Natural killer cell (primary cell): ENCODE measurements at regions not wholly inside any gene's neighbourhood (a gene's known extent, or its start where the extent isn't known, plus 50 kb on each side); places are given as distances from the start of the nearest gene placed in this dataset.

ENCODE experiments used
- ATAC-seq, 3 donors: fragments of 150-1000 bp in 2 of 3; fragments of 200-7000 bp in 1 of 3; cut with Tn5 transposase; 1 replicate in 1 of 3; 2 replicates in 2 of 3; pipeline ENCODE4 v1.10.0; 2021; ENCODE audit warnings: mild to moderate bottlenecking in 2 of 3, moderate library complexity in 2 of 3
- DNase-seq, 2 donors: peaks; one replicate each; pipeline versions ENCODE4 v3.0.0 to v3.0.0-alpha.2; 2013 to 2021; ENCODE audit warnings: mixed read lengths in 1 of 2
- H3K27ac ChIP-seq: one replicate; pipeline ENCODE4 v1.5.1; 2013; ENCODE audit warnings: mild to moderate bottlenecking, low read length
- H3K27me3 ChIP-seq: one replicate; pipeline ENCODE4 v1.6.1; 2013; ENCODE audit warnings: low read length; ENCODE audit not compliant: control insufficient read depth, insufficient read depth
- H3K36me3 ChIP-seq: one replicate; pipeline ENCODE4 v1.6.1; 2013; ENCODE audit warnings: low read length; ENCODE audit not compliant: control insufficient read depth, insufficient read depth
- H3K4me1 ChIP-seq: one replicate; pipeline ENCODE4 v1.6.1; 2013; ENCODE audit warnings: low read length; ENCODE audit not compliant: control insufficient read depth, insufficient read depth
- H3K4me3 ChIP-seq: one replicate; pipeline ENCODE4 v1.5.1; 2013; ENCODE audit warnings: low read length
- H3K9me3 ChIP-seq: one replicate; pipeline ENCODE4 v1.6.1; 2013; ENCODE audit warnings: low read length; ENCODE audit not compliant: control insufficient read depth, insufficient read depth
- H3K27ac Mint-ChIP-seq, 2 donors: one replicate each; pipeline ENCODE4 v1.8.0; 2022; ENCODE audit warnings: mild to moderate bottlenecking in 2 of 2, mixed read lengths in 2 of 2, moderate library complexity in 1 of 2
- H3K27me3 Mint-ChIP-seq, 2 donors: one replicate each; pipeline ENCODE4 v1.8.0; 2022; ENCODE audit warnings: low read depth in 2 of 2, mixed read lengths in 2 of 2
- H3K36me3 Mint-ChIP-seq: one replicate; pipeline ENCODE4 v1.8.0; 2022; ENCODE audit warnings: mixed read lengths
- H3K4me1 Mint-ChIP-seq, 2 donors: one replicate each; pipeline ENCODE4 v1.8.0; 2022; ENCODE audit warnings: mixed read lengths in 2 of 2
- H3K4me3 Mint-ChIP-seq: one replicate; pipeline ENCODE4 v1.8.0; 2022; ENCODE audit warnings: mild to moderate bottlenecking, moderate library complexity, mixed read lengths
- H3K9me3 Mint-ChIP-seq, 2 donors: one replicate each; pipeline ENCODE4 v1.8.0; 2022; ENCODE audit warnings: mixed read lengths in 2 of 2
- WGBS: methylation state at CpG from one replicate; pipeline ENCODE4 v1.1.7; 2013; ENCODE audit warnings: missing lambda C conversion rate; ENCODE audit not compliant: insufficient coverage; 5-methylcytosine and 5-hydroxymethylcytosine counted together
- intact Hi-C: fragments of 100-400 bp; cut with micrococcal nuclease; formaldehyde crosslinking; loops from one replicate; pipeline ENCODE4 v1.14.2; 2022
- TF ChIP-seq, protein P1 (sequence below): fragments of 200-600 bp; IDR thresholded peaks from one replicate; pipeline ENCODE4 v1.8.0; 2022; ENCODE audit warnings: antibody characterized with exemption

DNA sequence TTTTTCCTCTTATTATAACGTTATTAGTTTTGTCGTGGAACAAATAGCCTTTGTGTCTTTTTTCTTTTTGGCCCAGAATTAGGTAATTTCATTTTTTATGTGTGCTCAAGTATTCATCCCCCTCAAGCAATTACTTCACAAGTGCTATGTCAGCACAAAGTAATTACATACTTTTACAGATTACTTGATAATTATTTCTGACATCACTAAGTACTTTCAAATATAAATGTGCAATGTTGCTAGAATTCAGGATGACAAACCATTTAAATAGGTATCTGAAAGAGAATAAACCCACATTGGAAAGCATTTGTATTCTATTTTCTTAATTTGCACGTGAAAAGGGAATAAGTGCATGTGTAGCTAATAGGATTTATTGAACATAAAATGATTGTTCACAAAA, 238.2 kb downstream of the CDH7 start:
- intact Hi-C loops, result no loop called here
- Histone ChIP-seq H3K9me3 (no peaks in the 10 kb centered on the region), H3K36me3 (no peaks in the 10 kb centered on the region), H3K27me3 (no peaks in the 10 kb centered on the region), H3K27ac (no peak overlapping the region), H3K4me3 (no peak overlapping the region), H3K4me1 (no peaks in the 10 kb centered on the region)
- 79% methylated on average over 3 of the region's 3 CpGs for WGBS
- Mint-ChIP-seq H3K27me3 (no peaks in the 10 kb centered on the region), H3K4me3 (no peak overlapping the region), H3K36me3 (no peaks in the 10 kb centered on the region), H3K9me3 (peaks cover 2 to 3% of the 10 kb centered on the region in 2 donors), H3K4me1 (peaks cover 0 to 6% of the 10 kb centered on the region in 2 donors), H3K27ac (no peak overlapping the region)
- TF ChIP-seq, protein P1, sequence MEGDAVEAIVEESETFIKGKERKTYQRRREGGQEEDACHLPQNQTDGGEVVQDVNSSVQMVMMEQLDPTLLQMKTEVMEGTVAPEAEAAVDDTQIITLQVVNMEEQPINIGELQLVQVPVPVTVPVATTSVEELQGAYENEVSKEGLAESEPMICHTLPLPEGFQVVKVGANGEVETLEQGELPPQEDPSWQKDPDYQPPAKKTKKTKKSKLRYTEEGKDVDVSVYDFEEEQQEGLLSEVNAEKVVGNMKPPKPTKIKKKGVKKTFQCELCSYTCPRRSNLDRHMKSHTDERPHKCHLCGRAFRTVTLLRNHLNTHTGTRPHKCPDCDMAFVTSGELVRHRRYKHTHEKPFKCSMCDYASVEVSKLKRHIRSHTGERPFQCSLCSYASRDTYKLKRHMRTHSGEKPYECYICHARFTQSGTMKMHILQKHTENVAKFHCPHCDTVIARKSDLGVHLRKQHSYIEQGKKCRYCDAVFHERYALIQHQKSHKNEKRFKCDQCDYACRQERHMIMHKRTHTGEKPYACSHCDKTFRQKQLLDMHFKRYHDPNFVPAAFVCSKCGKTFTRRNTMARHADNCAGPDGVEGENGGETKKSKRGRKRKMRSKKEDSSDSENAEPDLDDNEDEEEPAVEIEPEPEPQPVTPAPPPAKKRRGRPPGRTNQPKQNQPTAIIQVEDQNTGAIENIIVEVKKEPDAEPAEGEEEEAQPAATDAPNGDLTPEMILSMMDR, result no peak
- ATAC-seq, result no peak
- DNase-seq, result no peak

DNA sequence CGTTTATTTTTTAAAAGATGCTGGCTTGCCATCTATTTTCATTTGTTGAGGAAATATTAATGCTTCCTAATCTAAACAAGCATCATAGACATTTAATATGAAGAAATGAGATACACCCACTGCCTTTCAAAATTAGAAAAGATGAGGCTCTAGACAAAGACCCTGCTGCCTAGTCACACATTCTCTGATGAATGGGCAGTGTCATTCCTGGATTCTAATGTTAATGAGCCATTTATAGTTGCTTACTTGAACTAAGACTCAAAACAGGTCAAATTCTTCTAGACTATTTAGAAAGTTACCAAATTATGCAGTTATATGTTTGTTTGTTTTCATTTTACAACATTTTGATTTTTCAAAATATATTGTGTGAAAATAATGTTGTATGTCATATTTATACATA, 237.6 kb downstream of the CDH7 start:
- Histone ChIP-seq H3K4me3 (no peak overlapping the region), H3K27me3 (no peaks in the 10 kb centered on the region), H3K9me3 (no peaks in the 10 kb centered on the region), H3K27ac (no peak overlapping the region), H3K4me1 (no peaks in the 10 kb centered on the region), H3K36me3 (no peaks in the 10 kb centered on the region)
- Mint-ChIP-seq H3K4me3 (no peak overlapping the region), H3K9me3 (peaks cover 2 to 3% of the 10 kb centered on the region in 2 donors), H3K27me3 (no peaks in the 10 kb centered on the region), H3K27ac (no peak overlapping the region), H3K36me3 (no peaks in the 10 kb centered on the region), H3K4me1 (peaks cover 0 to 6% of the 10 kb centered on the region in 2 donors)
- ATAC-seq (no peak), DNase-seq (no peak)
- TF ChIP-seq, protein P1, result no peak
- intact Hi-C loops, result no loop called here
- WGBS, result no CpG with 5 or more reads among the region's 1 CpG

DNA sequence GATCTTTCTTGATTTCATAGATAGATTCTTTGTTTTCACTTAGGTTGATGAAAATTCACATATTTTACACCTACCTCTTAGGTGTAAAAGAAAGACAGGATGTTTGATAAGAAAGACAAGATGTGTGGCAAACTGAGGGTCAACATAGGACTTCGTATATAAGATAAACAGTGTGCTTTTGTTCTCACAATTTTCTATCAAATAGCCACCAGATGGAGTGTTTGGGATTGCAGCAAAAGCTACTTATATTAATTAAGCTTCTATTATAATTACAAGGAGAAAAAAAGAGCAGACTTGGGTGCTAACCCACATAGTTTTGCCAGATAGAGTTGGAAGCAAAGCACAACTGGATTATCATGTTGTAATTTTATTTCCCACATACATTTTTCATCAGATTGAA, 232.9 kb downstream of the CDH7 start:
- DNase-seq, result no peak
- ATAC-seq, result no peak
- intact Hi-C loops, result no loop called here
- Mint-ChIP-seq H3K36me3 (no peaks in the 10 kb centered on the region), H3K27ac (no peak overlapping the region), H3K27me3 (no peaks in the 10 kb centered on the region), H3K4me3 (no peak overlapping the region), H3K9me3 (peaks cover 6 to 7% of the 10 kb centered on the region in 2 donors), H3K4me1 (no peaks in the 10 kb centered on the region)
- Histone ChIP-seq H3K9me3 (no peaks in the 10 kb centered on the region), H3K4me3 (no peak overlapping the region), H3K4me1 (no peaks in the 10 kb centered on the region), H3K36me3 (no peaks in the 10 kb centered on the region), H3K27ac (no peak overlapping the region), H3K27me3 (no peaks in the 10 kb centered on the region)
- TF ChIP-seq, protein P1, result no peak
- WGBS, result no CpG with 5 or more reads among the region's 1 CpG

DNA sequence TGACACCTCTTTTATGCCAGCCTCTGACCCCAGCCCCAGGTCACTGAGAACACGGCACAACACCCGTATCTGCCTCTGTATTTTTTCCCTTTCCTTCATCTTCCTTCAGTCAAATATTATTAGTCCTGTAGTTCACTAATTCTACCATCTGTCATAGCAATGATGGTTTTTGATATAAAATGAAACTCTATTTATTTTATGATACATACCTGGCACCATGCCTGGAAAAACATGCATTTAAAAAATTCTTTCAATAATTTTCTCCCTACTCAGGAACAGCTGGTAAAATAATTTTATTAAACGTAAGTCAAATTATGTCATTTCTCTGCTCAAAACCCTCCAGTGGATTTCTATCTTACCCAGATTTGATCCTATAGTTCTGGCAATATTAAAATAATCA, 224.7 kb downstream of the CDH7 start:
- no peak overlapping the region for H3K4me3 Mint-ChIP-seq
- H3K36me3 ChIP-seq, result no peaks in the 10 kb centered on the region
- H3K4me1 Mint-ChIP-seq, result no peaks in the 10 kb centered on the region
- no peaks in the 10 kb centered on the region for H3K27me3 Mint-ChIP-seq
- H3K9me3 Mint-ChIP-seq, result peaks cover 11% of the 10 kb centered on the region in 2 donors
- TF ChIP-seq, protein P1, result no peak
- H3K4me1 ChIP-seq, result no peaks in the 10 kb centered on the region
- H3K27me3 ChIP-seq, result no peaks in the 10 kb centered on the region
- DNase-seq (no peak), ATAC-seq (no peak)
- no peaks in the 10 kb centered on the region for H3K36me3 Mint-ChIP-seq
- WGBS, result 96% methylated on average over 2 of the region's 3 CpGs
- no peak overlapping the region for H3K27ac Mint-ChIP-seq
- intact Hi-C loops, result no loop called here
- H3K27ac ChIP-seq, result no peak overlapping the region
- H3K9me3 ChIP-seq, result peaks cover 3% of the 10 kb centered on the region
- no peak overlapping the region for H3K4me3 ChIP-seq
